ENCODE measurements at regions not wholly inside any gene's neighbourhood (a gene's known extent, or its start where the extent isn't known, plus 50 kb on each side); places are given as distances from the start of the nearest gene placed in this dataset.

DNA sequence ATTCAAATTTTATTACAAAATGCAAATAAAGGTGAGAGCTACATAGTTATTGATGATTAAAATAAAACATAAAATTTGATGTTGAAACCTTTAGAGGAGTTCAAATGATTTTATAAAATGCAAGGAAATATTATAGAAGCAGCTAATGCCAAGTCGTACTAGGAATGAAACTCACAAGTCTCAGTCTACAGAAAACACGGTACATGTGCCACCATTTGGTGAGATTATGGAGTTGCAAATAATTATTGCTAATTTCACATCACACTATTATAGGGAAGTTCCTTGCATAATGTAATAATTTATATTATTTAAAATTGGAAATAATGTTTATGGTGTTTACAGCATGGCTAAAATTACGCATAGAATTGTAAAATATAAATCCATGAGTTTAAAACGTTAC lies 1601.7 kb upstream of the TENM3 start:
- TF ChIP-seq POLR2A (IDR thresholded peaks at IDR 0.05; ENCODE audit: low read length) (no peak), GATA1 (IDR thresholded peaks at IDR 0.05; ENCODE audit: low read depth, low read length) (no peak)

All from erythroblast (primary cell).